HCT116 (cell line): ENCODE measurements at regions not wholly inside any gene's neighbourhood (a gene's known extent, or its start where the extent isn't known, plus 50 kb on each side); places are given as distances from the start of the nearest gene placed in this dataset.

Source experiments
- ATAC-seq: fragments of 200-7000 bp; cut with Tn5 transposase; 2 replicates; pipeline ENCODE4 v1.9.1; 2020; ENCODE audit warnings: mild to moderate bottlenecking, moderate library complexity
- BruUV-seq: library from RNA; stranded (reverse); fragments of 400-500 nt; replicated peaks from 2 replicates; lab custom pipeline; 2021; lab: Mats Ljungman, UMichigan
- CTCF ChIA-PET: fragments of 300-600 bp; sonication (Branson Sonifier 250); formaldehyde crosslinking; loops from one replicate; lab custom pipeline; 2021; ENCODE audit warnings: antibody characterized with exemption; lab: Charles Lee
- POLR2A ChIA-PET: fragments of 300-600, 350-600 bp; sonication (Branson Sonifier 250); formaldehyde crosslinking; loops from one replicate; lab custom pipeline; 2021; ENCODE audit warnings: antibody characterized with exemption; lab: Charles Lee
- RAD21 ChIA-PET, 2 experiments: fragments of 300-600 bp; sonication (Branson Sonifier 250); formaldehyde crosslinking; loops; one replicate each; lab custom pipeline; 2023; ENCODE audit warnings: low total read pairs in 2 of 2; ENCODE audit not compliant: uncharacterized antibody in 2 of 2, unreplicated experiment in 2 of 2, low non-redundant PET in 1 of 2; lab: Charles Lee
- DNase-seq: peaks from one replicate; pipeline ENCODE4 v3.0.0-alpha.2; 2010; ENCODE audit warnings: low read depth, low spot score
- H2AFZ ChIP-seq: fragments of 200-600 bp; shearing (Covaris generic), sonication (generic); 2 replicates; pipeline ENCODE4 v1.6.1; 2017; ENCODE audit warnings: low read depth, mixed run types, mixed read lengths, antibody characterized with exemption, low read length; ENCODE audit not compliant: poor library complexity, severe bottlenecking
- H3K27ac ChIP-seq: 2 replicates; pipeline ENCODE4 v1.5.1; 2012; ENCODE audit warnings: low read depth, low read length
- H3K27me3 ChIP-seq: fragments of 200-600 bp; sonication (generic); 2 replicates; pipeline ENCODE4 v1.6.1; 2016; ENCODE audit warnings: mixed run types, low read length, mixed read lengths; ENCODE audit not compliant: insufficient read depth
- H3K36me3 ChIP-seq, 2 experiments: fragments of 200-500 bp in 1 of 2; fragments of 200-600 bp in 1 of 2; sonication (Bioruptor generic) in 1 of 2; sonication (generic) in 1 of 2; 2 replicates each; pipeline versions ENCODE4 v1.5.1 to v1.6.1; 2014 to 2016; ENCODE audit warnings: low read length in 2 of 2, inconsistent platforms in 1 of 2, mixed read lengths in 1 of 2, mixed run types in 1 of 2; ENCODE audit not compliant: insufficient read depth in 2 of 2, control insufficient read depth in 1 of 2
- H3K4me1 ChIP-seq, 2 experiments: fragments of 200-600 bp in 1 of 2; sonication (generic) in 1 of 2; 2 replicates each; pipeline versions ENCODE4 v1.5.1 to v1.6.1; 2012 to 2017; ENCODE audit warnings: low read length in 2 of 2, inconsistent platforms in 1 of 2, mild to moderate bottlenecking in 1 of 2, mixed read lengths in 1 of 2, mixed run types in 1 of 2, moderate library complexity in 1 of 2; ENCODE audit not compliant: insufficient read depth in 2 of 2, control insufficient read depth in 1 of 2
- H3K4me2 ChIP-seq: fragments of 200-600 bp; sonication (generic); 2 replicates; pipeline ENCODE4 v1.6.1; 2017; ENCODE audit warnings: mixed run types, low read length, mixed read lengths
- H3K4me3 ChIP-seq, 2 experiments: fragments of 200-600 bp in 1 of 2; sonication (generic) in 1 of 2; replicated peaks in 1 of 2; 2 replicates each; pipeline ENCODE4 v1.5.1; 2011 to 2016; ENCODE audit warnings: low read length in 2 of 2, control low read depth in 1 of 2, low read depth in 1 of 2, mild to moderate bottlenecking in 1 of 2, mixed read lengths in 1 of 2, mixed run types in 1 of 2
- H3K79me2 ChIP-seq: fragments of 200-600 bp; sonication (generic); 2 replicates; pipeline ENCODE4 v1.6.1; 2017; ENCODE audit warnings: mild to moderate bottlenecking, mixed run types, low read length, moderate library complexity, mixed read lengths; ENCODE audit not compliant: insufficient read depth
- H3K9ac ChIP-seq: fragments of 200-600 bp; sonication (generic); 2 replicates; pipeline ENCODE4 v1.6.1; 2016; ENCODE audit warnings: low read length, mixed read lengths
- H3K9me2 ChIP-seq: fragments of 200-600 bp; sonication (generic), shearing (Covaris generic); 2 replicates; pipeline ENCODE4 v1.6.1; 2017; ENCODE audit warnings: mixed run types, mild to moderate bottlenecking, moderate library complexity; ENCODE audit not compliant: insufficient read depth
- H3K9me3 ChIP-seq, 2 experiments: fragments of 200-500 bp in 1 of 2; fragments of 200-600 bp in 1 of 2; sonication (Bioruptor generic) in 1 of 2; sonication (generic) in 1 of 2; 2 replicates each; pipeline ENCODE4 v1.6.1; 2014 to 2017; ENCODE audit warnings: low read length in 2 of 2, mixed read lengths in 2 of 2, inconsistent platforms in 1 of 2, low read depth in 1 of 2, mild to moderate bottlenecking in 1 of 2, mixed run types in 1 of 2, moderate library complexity in 1 of 2; ENCODE audit not compliant: control insufficient read depth in 1 of 2, insufficient read depth in 1 of 2
- H4K20me1 ChIP-seq: fragments of 200-600 bp; sonication (generic), shearing (Covaris generic); 2 replicates; pipeline ENCODE4 v1.6.1; 2017; ENCODE audit warnings: mixed run types, mild to moderate bottlenecking, moderate library complexity; ENCODE audit not compliant: insufficient read depth
- CBX3 ChIP-seq: IDR thresholded peaks from 2 replicates; pipeline ENCODE4 v1.6.1; 2012; ENCODE audit warnings: low read depth
- EGR1 ChIP-seq: IDR thresholded peaks from 2 replicates; pipeline ENCODE4 v1.6.1; 2012; ENCODE audit warnings: low read depth
- ELF1 ChIP-seq: IDR thresholded peaks from 2 replicates; pipeline ENCODE4 v1.6.1; 2012; ENCODE audit warnings: low read depth, borderline replicate concordance
- EZH2 ChIP-seq: fragments of 200-600 bp; sonication (generic); IDR thresholded peaks from 2 replicates; pipeline ENCODE4 v1.6.1; 2017; ENCODE audit warnings: antibody characterized with exemption, mixed run types
- EZH2phosphoT487 ChIP-seq: fragments of 200-600 bp; IDR thresholded peaks from 2 replicates; pipeline ENCODE4 v1.6.1; 2018; ENCODE audit warnings: antibody characterized with exemption, borderline replicate concordance
- FOSL1 ChIP-seq: IDR thresholded peaks from 2 replicates; pipeline ENCODE4 v1.6.1; 2012; ENCODE audit warnings: low read depth
- JUND ChIP-seq: IDR thresholded peaks from 2 replicates; pipeline ENCODE4 v1.6.1; 2012
- POLR2AphosphoS5 ChIP-seq: IDR thresholded peaks from 2 replicates; pipeline ENCODE4 v1.6.1; 2011; ENCODE audit warnings: mild to moderate bottlenecking, low read depth, low read length, moderate library complexity
- SIN3A ChIP-seq: IDR thresholded peaks from 2 replicates; pipeline ENCODE4 v1.6.1; 2012; ENCODE audit warnings: low read depth
- TCF7L2 ChIP-seq: IDR thresholded peaks from 2 replicates; pipeline ENCODE4 v1.7.0; 2011; ENCODE audit warnings: borderline replicate concordance, inconsistent platforms; ENCODE audit not compliant: insufficient read depth, insufficient read length; ENCODE audit errors: extremely low read depth
- YY1 ChIP-seq: IDR thresholded peaks from 2 replicates; pipeline ENCODE4 v1.6.1; 2011; ENCODE audit warnings: low read length, low read depth, moderate library complexity, mild to moderate bottlenecking; ENCODE audit not compliant: insufficient replicate concordance; ENCODE audit errors: extremely low read depth
- ZFX ChIP-seq: fragments of 450-650 bp; IDR thresholded peaks from 2 replicates; pipeline ENCODE4 v1.6.1; 2017
- ZNF274 ChIP-seq: fragments of 200-500 bp; sonication (Bioruptor generic); IDR thresholded peaks from 2 replicates; pipeline ENCODE4 v1.6.1; 2014; ENCODE audit warnings: mild to moderate bottlenecking, low read depth, low read length, inconsistent platforms
- intact Hi-C: fragments of 100-400 bp; cut with micrococcal nuclease; formaldehyde crosslinking; loops from 2 replicates; pipeline ENCODE4 v1.10.0; 2022
- TF ChIP-seq, protein P1 (sequence below): IDR thresholded peaks from 2 replicates; pipeline ENCODE4 v1.6.1; 2011; ENCODE audit warnings: mild to moderate bottlenecking, low read length, moderate library complexity; ENCODE audit not compliant: insufficient replicate concordance; ENCODE audit errors: extremely low read depth
- TF ChIP-seq, protein P2 (sequence below), 3 experiments: fragments of 200-600 bp in 1 of 3; sonication (generic) in 1 of 3; IDR thresholded peaks in 2 of 3; conservative IDR thresholded peaks in 1 of 3; 2 replicates each; pipeline ENCODE4 v1.5.1; 2012 to 2017; ENCODE audit warnings: low read depth in 2 of 3, low read length in 2 of 3, antibody characterized with exemption in 1 of 3, borderline replicate concordance in 1 of 3, control low read depth in 1 of 3, mild to moderate bottlenecking in 1 of 3, mixed read lengths in 1 of 3, mixed run types in 1 of 3, moderate library complexity in 1 of 3; ENCODE audit not compliant: insufficient read depth in 1 of 3

DNA sequence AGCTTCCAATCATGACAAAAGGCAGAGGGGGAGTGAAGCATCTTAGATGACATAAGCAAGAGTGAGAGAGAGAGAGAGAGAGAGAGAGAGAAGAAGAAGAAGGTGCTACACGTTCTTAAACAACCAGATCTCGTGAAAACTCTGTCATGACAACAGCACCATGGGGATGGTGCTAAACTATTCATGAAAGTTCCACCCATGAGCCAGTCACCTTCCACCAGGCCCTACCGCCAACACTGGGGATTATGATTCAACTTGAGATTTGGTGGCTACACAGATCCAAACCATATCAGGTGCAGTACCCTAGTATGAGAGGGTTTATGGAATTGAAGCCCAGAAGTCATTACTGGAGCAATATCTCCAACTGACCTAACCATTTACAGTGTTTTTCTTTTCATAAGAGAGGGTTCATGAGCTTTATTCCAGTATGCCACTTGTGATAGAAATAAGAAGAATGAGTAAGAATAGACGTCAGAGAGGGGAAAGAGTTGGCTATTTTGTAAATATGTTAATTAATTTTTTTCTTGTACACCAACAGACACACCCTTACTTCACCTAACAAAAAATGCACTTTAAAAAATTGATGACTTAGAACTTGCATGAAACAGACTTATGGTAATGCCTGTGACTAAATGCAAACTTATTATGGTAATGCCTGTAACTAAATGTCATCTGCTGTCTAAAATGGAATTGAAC, 680.4 kb upstream of the ITGA1 start:
- no peak overlapping the region for H3K4me3 ChIP-seq
- H3K27me3 ChIP-seq: no peaks in the 10 kb centered on the region
- ChIA-PET RAD21 (no interaction called here), POLR2A (no interaction called here)
- no peak for ATAC-seq
- no peak overlapping the region for H3K9ac ChIP-seq
- H3K27ac ChIP-seq: no peak overlapping the region
- H2AFZ ChIP-seq: no peak overlapping the region
- DNase-seq: no peak
- no peaks in the 10 kb centered on the region for H3K9me2 ChIP-seq
- H3K36me3 ChIP-seq: no peaks in the 10 kb centered on the region
- H3K9me3 ChIP-seq: peaks cover 0 to 8% of the 10 kb centered on the region in 2 experiments; a peak in 1 of 4 replicates
- H3K79me2 ChIP-seq: no peaks in the 10 kb centered on the region
- TF ChIP-seq JUND (no peak), EZH2phosphoT487 (no peak), POLR2AphosphoS5 (no peak), FOSL1 (no peak), ZNF274 (no peak), CBX3 (no peak), SIN3A (no peak), ZFX (no peak), EZH2 (no peak), TCF7L2 (no peak), YY1 (no peak), EGR1 (no peak), ELF1 (no peak)
- TF ChIP-seq, protein P1, sequence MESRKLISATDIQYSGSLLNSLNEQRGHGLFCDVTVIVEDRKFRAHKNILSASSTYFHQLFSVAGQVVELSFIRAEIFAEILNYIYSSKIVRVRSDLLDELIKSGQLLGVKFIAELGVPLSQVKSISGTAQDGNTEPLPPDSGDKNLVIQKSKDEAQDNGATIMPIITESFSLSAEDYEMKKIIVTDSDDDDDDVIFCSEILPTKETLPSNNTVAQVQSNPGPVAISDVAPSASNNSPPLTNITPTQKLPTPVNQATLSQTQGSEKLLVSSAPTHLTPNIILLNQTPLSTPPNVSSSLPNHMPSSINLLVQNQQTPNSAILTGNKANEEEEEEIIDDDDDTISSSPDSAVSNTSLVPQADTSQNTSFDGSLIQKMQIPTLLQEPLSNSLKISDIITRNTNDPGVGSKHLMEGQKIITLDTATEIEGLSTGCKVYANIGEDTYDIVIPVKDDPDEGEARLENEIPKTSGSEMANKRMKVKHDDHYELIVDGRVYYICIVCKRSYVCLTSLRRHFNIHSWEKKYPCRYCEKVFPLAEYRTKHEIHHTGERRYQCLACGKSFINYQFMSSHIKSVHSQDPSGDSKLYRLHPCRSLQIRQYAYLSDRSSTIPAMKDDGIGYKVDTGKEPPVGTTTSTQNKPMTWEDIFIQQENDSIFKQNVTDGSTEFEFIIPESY: no peak
- TF ChIP-seq, protein P2, sequence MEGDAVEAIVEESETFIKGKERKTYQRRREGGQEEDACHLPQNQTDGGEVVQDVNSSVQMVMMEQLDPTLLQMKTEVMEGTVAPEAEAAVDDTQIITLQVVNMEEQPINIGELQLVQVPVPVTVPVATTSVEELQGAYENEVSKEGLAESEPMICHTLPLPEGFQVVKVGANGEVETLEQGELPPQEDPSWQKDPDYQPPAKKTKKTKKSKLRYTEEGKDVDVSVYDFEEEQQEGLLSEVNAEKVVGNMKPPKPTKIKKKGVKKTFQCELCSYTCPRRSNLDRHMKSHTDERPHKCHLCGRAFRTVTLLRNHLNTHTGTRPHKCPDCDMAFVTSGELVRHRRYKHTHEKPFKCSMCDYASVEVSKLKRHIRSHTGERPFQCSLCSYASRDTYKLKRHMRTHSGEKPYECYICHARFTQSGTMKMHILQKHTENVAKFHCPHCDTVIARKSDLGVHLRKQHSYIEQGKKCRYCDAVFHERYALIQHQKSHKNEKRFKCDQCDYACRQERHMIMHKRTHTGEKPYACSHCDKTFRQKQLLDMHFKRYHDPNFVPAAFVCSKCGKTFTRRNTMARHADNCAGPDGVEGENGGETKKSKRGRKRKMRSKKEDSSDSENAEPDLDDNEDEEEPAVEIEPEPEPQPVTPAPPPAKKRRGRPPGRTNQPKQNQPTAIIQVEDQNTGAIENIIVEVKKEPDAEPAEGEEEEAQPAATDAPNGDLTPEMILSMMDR (IDR thresholded peaks at IDR 0.05 in 2 of 3, conservative IDR thresholded peaks at IDR 0.05 in 1 of 3; ENCODE audit: borderline replicate concordance in 1 of 3, insufficient read depth in 1 of 3, low read depth in 2 of 3, low read length in 2 of 3): no peak
- TF ChIP-seq, all 23 proteins: peak for 0
- H3K4me2 ChIP-seq: no peak overlapping the region
- intact Hi-C loops: no loop called here
- CTCF ChIA-PET: no interaction called here
- no peaks in the 10 kb centered on the region for H3K4me1 ChIP-seq
- no TSS peak for BruUV-seq
- H4K20me1 ChIP-seq: no peaks in the 10 kb centered on the region
